Lower leg skin (tissue), 3 donors: ENCODE measurements at regions not wholly inside any gene's neighbourhood (a gene's known extent, or its start where the extent isn't known, plus 50 kb on each side); places are given as distances from the start of the nearest gene placed in this dataset.

Experiments used
- POLR2A ChIP-seq, 2 donors: fragments of 450-650 bp; IDR thresholded peaks; one replicate each; pipeline ENCODE4 v1.6.1; 2016 to 2017; ENCODE audit warnings: antibody characterized with exemption in 2 of 2, mild to moderate bottlenecking in 1 of 2, moderate library complexity in 1 of 2
- TF ChIP-seq, protein P1 (sequence below), 3 donors: fragments of 450-650 bp; IDR thresholded peaks; one replicate each; pipeline ENCODE4 v1.5.1; 2016; ENCODE audit warnings: antibody characterized with exemption in 3 of 3, mild to moderate bottlenecking in 3 of 3, moderate library complexity in 2 of 3

DNA sequence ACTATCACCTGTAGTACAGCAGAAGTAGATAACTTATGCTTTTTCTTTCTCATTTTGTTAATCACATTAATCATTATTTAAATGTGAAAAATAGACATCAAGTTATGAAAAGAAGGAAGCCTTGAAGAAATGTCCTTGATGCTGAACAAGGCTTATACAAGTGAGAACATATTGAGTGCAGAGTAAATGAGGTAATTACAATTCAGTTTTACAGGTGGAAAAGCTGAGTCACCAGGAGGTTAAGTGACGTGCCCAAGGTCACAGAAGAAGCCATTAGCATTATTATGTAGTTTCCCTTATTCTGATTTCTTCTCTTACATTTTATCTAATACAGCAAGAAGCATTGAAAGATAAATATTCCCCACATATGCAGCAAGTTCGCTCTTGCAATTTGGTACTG lies 998.5 kb upstream of the CDH6 start:
- TF ChIP-seq, protein P1, sequence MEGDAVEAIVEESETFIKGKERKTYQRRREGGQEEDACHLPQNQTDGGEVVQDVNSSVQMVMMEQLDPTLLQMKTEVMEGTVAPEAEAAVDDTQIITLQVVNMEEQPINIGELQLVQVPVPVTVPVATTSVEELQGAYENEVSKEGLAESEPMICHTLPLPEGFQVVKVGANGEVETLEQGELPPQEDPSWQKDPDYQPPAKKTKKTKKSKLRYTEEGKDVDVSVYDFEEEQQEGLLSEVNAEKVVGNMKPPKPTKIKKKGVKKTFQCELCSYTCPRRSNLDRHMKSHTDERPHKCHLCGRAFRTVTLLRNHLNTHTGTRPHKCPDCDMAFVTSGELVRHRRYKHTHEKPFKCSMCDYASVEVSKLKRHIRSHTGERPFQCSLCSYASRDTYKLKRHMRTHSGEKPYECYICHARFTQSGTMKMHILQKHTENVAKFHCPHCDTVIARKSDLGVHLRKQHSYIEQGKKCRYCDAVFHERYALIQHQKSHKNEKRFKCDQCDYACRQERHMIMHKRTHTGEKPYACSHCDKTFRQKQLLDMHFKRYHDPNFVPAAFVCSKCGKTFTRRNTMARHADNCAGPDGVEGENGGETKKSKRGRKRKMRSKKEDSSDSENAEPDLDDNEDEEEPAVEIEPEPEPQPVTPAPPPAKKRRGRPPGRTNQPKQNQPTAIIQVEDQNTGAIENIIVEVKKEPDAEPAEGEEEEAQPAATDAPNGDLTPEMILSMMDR (IDR thresholded peaks at IDR 0.05): no peak
- no peak for TF ChIP-seq POLR2A (IDR thresholded peaks at IDR 0.05)
